ENCODE measurements at regions not wholly inside any gene's neighbourhood (a gene's known extent, or its start where the extent isn't known, plus 50 kb on each side); places are given as distances from the start of the nearest gene placed in this dataset.

DNA sequence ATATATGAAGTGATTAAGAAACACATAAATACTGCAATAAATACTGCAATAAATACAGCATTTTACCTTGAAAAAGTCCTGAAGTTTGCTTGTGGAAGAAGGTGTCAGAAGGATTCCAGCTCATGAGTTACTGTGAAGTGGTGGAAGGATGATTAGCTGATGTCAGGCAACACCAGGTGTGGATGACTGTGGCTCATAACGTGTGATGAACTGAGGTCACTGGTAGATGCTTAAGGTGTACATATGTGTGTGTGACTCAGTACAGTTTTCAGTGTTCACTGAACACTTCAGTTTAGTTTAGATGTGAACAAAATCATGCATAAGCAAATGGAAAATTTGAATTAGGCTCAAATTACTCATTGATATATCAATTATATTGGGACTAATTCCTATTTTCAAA is 1045.0 kb downstream of the NTRK3 start:
- H3K4me1 ChIP-seq (ENCODE audit: insufficient read depth), result peaks cover 10% of the 10 kb centered on the region
- no peak overlapping the region for H3K4me2 ChIP-seq
- DNase-seq (ENCODE audit: low spot score) (no peak), ATAC-seq (no peak)
- Mint-ChIP-seq H3K4me3 (no peak overlapping the region), H3K36me3 (ENCODE audit: low read depth) (no peaks in the 10 kb centered on the region), H3K9me3 (no peaks in the 10 kb centered on the region; the same call in 2 of the 3 replicates), H3K4me1 (peaks cover 9% of the 10 kb centered on the region), H3K27ac (no peak overlapping the region), H3K27me3 (ENCODE audit: insufficient read depth, low read depth, poor library complexity) (no peaks in the 10 kb centered on the region)
- no peaks in the 10 kb centered on the region for H3K9me2 ChIP-seq (ENCODE audit: insufficient read depth)
- no peaks in the 10 kb centered on the region for H4K20me1 ChIP-seq (replicated peaks; ENCODE audit: insufficient read depth)
- H3K36me3 ChIP-seq (ENCODE audit: insufficient read depth), result no peaks in the 10 kb centered on the region
- no peak overlapping the region for H3K27ac ChIP-seq (ENCODE audit: low read depth)
- TF ChIP-seq CTCF (conservative IDR thresholded peaks at IDR 0.05; ENCODE audit: low read depth in 2 of 2), result no peak
- TF ChIP-seq EZH2phosphoT487 (IDR thresholded peaks at IDR 0.05; ENCODE audit: unreplicated experiment), result no peak
- no peak for TF ChIP-seq ZNF331 (CRISPR knock-in tag; IDR thresholded peaks at IDR 0.05; ENCODE audit: low read depth)
- no peak for TF ChIP-seq EZH2 (IDR thresholded peaks at IDR 0.05; ENCODE audit: low read depth, unreplicated experiment)
- no peak for TF ChIP-seq JUNB (IDR thresholded peaks at IDR 0.05; ENCODE audit: unreplicated experiment)
- TF ChIP-seq POLR2AphosphoS5 (IDR thresholded peaks at IDR 0.05; ENCODE audit: low read depth), result no peak
- TF ChIP-seq STAT1 (IDR thresholded peaks at IDR 0.05; ENCODE audit: unreplicated experiment), result no peak
- TF ChIP-seq CREB1 (CRISPR knock-in tag; IDR thresholded peaks at IDR 0.05; ENCODE audit: low read depth), result no peak
- TF ChIP-seq, protein P1, sequence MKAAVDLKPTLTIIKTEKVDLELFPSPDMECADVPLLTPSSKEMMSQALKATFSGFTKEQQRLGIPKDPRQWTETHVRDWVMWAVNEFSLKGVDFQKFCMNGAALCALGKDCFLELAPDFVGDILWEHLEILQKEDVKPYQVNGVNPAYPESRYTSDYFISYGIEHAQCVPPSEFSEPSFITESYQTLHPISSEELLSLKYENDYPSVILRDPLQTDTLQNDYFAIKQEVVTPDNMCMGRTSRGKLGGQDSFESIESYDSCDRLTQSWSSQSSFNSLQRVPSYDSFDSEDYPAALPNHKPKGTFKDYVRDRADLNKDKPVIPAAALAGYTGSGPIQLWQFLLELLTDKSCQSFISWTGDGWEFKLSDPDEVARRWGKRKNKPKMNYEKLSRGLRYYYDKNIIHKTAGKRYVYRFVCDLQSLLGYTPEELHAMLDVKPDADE (IDR thresholded peaks at IDR 0.05), result no peak
- TF ChIP-seq, protein P2, sequence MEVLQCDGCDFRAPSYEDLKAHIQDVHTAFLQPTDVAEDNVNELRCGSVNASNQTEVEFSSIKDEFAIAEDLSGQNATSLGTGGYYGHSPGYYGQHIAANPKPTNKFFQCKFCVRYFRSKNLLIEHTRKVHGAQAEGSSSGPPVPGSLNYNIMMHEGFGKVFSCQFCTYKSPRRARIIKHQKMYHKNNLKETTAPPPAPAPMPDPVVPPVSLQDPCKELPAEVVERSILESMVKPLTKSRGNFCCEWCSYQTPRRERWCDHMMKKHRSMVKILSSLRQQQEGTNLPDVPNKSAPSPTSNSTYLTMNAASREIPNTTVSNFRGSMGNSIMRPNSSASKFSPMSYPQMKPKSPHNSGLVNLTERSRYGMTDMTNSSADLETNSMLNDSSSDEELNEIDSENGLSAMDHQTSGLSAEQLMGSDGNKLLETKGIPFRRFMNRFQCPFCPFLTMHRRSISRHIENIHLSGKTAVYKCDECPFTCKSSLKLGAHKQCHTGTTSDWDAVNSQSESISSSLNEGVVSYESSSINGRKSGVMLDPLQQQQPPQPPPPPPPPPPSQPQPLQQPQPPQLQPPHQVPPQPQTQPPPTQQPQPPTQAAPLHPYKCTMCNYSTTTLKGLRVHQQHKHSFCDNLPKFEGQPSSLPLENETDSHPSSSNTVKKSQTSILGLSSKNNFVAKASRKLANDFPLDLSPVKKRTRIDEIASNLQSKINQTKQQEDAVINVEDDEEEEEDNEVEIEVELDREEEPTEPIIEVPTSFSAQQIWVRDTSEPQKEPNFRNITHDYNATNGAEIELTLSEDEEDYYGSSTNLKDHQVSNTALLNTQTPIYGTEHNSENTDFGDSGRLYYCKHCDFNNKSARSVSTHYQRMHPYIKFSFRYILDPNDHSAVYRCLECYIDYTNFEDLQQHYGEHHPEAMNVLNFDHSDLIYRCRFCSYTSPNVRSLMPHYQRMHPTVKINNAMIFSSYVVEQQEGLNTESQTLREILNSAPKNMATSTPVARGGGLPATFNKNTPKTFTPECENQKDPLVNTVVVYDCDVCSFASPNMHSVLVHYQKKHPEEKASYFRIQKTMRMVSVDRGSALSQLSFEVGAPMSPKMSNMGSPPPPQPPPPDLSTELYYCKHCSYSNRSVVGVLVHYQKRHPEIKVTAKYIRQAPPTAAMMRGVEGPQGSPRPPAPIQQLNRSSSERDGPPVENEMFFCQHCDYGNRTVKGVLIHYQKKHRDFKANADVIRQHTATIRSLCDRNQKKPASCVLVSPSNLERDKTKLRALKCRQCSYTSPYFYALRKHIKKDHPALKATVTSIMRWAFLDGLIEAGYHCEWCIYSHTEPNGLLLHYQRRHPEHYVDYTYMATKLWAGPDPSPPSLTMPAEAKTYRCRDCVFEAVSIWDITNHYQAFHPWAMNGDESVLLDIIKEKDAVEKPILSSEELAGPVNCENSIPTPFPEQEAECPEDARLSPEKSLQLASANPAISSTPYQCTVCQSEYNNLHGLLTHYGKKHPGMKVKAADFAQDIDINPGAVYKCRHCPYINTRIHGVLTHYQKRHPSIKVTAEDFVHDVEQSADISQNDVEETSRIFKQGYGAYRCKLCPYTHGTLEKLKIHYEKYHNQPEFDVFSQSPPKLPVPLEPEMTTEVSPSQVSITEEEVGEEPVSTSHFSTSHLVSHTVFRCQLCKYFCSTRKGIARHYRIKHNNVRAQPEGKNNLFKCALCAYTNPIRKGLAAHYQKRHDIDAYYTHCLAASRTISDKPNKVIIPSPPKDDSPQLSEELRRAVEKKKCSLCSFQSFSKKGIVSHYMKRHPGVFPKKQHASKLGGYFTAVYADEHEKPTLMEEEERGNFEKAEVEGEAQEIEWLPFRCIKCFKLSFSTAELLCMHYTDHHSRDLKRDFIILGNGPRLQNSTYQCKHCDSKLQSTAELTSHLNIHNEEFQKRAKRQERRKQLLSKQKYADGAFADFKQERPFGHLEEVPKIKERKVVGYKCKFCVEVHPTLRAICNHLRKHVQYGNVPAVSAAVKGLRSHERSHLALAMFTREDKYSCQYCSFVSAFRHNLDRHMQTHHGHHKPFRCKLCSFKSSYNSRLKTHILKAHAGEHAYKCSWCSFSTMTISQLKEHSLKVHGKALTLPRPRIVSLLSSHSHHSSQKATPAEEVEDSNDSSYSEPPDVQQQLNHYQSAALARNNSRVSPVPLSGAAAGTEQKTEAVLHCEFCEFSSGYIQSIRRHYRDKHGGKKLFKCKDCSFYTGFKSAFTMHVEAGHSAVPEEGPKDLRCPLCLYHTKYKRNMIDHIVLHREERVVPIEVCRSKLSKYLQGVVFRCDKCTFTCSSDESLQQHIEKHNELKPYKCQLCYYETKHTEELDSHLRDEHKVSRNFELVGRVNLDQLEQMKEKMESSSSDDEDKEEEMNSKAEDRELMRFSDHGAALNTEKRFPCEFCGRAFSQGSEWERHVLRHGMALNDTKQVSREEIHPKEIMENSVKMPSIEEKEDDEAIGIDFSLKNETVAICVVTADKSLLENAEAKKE (CRISPR knock-in tag; IDR thresholded peaks at IDR 0.05), result no peak
- TF ChIP-seq ZNF114 (CRISPR knock-in tag; IDR thresholded peaks at IDR 0.05), result no peak
- no peak for TF ChIP-seq REST (IDR thresholded peaks at IDR 0.05; ENCODE audit: unreplicated experiment)
- no peak for TF ChIP-seq NANOG (IDR thresholded peaks at IDR 0.05; ENCODE audit: borderline replicate concordance)
- no peaks in the 10 kb centered on the region for H3F3A ChIP-seq (replicated peaks; ENCODE audit: low read depth)
- H2AFZ ChIP-seq, result no peak overlapping the region
- H3K4me3 ChIP-seq, result no peak overlapping the region
- peaks cover 4% of the 10 kb centered on the region; the same call in 1 of the 2 replicates for H3K27me3 ChIP-seq (ENCODE audit: insufficient read depth)
- no peaks in the 10 kb centered on the region for H3K79me2 ChIP-seq (replicated peaks; ENCODE audit: insufficient read depth)
